Hepatocyte (in vitro differentiated cells): ENCODE measurements at regions not wholly inside any gene's neighbourhood (a gene's known extent, or its start where the extent isn't known, plus 50 kb on each side); places are given as distances from the start of the nearest gene placed in this dataset.

Source experiments
- CTCF ChIP-seq: fragments of 200-600 bp; sonication (generic); IDR thresholded peaks from 2 replicates; pipeline ENCODE4 v1.5.1; 2016; ENCODE audit warnings: antibody characterized with exemption, mild to moderate bottlenecking; ENCODE audit not compliant: poor library complexity
- EZH2phosphoT487 ChIP-seq: fragments of 200-600 bp; sonication (generic); IDR thresholded peaks from one replicate; pipeline ENCODE4 v1.6.1; 2018; ENCODE audit warnings: antibody characterized with exemption, mild to moderate bottlenecking, low read depth, moderate library complexity; ENCODE audit not compliant: unreplicated experiment, severe bottlenecking

- no peak for TF ChIP-seq CTCF
- no peak for TF ChIP-seq EZH2phosphoT487
Measured at GRCh38 chr20:6501061-6501460, 266.4 kb upstream of the BMP2 start.
